ENCODE measurements at regions not wholly inside any gene's neighbourhood (a gene's known extent, or its start where the extent isn't known, plus 50 kb on each side); places are given as distances from the start of the nearest gene placed in this dataset.
A peak's percentile ranks its signal among the peaks of the same experiment; 100 is the strongest.

DNA sequence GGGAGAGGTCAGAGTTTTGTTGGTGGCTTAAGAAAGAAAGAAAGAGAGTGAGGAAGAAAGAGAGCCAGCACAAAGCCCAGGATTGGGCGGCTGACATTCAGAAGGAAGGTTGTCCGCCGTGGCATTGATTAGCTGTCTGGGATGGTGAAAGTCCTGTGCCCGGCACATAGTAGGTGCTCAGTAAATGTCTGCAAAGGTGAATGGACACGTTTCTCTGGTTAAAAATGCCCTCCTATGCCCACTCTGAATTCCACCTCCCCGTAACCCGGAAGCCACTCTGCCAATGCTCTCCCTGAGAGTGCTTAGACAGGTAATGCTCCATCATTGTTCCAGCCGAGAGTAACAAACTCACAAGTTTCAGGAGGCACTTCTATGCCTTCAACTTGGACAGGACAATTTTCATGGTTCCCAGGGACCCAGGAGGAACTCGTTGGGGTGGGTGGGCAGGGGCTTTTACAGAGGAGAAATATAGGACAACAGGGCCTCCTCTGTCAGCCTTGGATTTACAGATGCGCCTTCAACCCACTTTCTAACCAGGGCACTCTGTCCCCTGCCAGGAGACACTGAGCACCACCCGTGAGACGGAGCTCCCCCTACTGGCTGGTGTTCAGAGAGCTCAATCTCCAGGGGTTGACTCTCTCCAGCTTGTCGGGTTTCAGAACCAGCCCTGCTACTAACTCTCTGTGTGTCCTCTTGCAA lies 411.5 kb upstream of the ZMIZ1 start:
- Mint-ChIP-seq H3K4me1 (ENCODE audit: low read depth) (peaks cover 8% of the 10 kb centered on the region), H3K9me3 (ENCODE audit: low read depth) (no peaks in the 10 kb centered on the region), H3K36me3 (ENCODE audit: low read depth) (peaks cover 2% of the 10 kb centered on the region), H3K27ac (ENCODE audit: unreplicated experiment) (no peak overlapping the region), H3K4me3 (ENCODE audit: unreplicated experiment) (no peak overlapping the region), H3K27me3 (ENCODE audit: low read depth) (peaks cover 17% of the 10 kb centered on the region)
- TF ChIP-seq, protein P1, sequence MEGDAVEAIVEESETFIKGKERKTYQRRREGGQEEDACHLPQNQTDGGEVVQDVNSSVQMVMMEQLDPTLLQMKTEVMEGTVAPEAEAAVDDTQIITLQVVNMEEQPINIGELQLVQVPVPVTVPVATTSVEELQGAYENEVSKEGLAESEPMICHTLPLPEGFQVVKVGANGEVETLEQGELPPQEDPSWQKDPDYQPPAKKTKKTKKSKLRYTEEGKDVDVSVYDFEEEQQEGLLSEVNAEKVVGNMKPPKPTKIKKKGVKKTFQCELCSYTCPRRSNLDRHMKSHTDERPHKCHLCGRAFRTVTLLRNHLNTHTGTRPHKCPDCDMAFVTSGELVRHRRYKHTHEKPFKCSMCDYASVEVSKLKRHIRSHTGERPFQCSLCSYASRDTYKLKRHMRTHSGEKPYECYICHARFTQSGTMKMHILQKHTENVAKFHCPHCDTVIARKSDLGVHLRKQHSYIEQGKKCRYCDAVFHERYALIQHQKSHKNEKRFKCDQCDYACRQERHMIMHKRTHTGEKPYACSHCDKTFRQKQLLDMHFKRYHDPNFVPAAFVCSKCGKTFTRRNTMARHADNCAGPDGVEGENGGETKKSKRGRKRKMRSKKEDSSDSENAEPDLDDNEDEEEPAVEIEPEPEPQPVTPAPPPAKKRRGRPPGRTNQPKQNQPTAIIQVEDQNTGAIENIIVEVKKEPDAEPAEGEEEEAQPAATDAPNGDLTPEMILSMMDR (IDR thresholded peaks at IDR 0.05): peak; percentile 81
- no peak for DNase-seq (ENCODE audit: low spot score)

GRCh38 chr10:78657862-78658165 lies 411.0 kb upstream of the ZMIZ1 start:
- H3K4me3 Mint-ChIP-seq (ENCODE audit: unreplicated experiment): no peak overlapping the region
- DNase-seq (ENCODE audit: low spot score): no peak
- no peaks in the 10 kb centered on the region for H3K9me3 Mint-ChIP-seq (ENCODE audit: low read depth)
- H3K27ac Mint-ChIP-seq (ENCODE audit: unreplicated experiment): no peak overlapping the region
- TF ChIP-seq, protein P1 (IDR thresholded peaks at IDR 0.05): no peak
- H3K4me1 Mint-ChIP-seq (ENCODE audit: low read depth): peaks cover 8% of the 10 kb centered on the region
- peaks cover 15% of the 10 kb centered on the region for H3K27me3 Mint-ChIP-seq (ENCODE audit: low read depth)
- peaks cover 2% of the 10 kb centered on the region for H3K36me3 Mint-ChIP-seq (ENCODE audit: low read depth)

GRCh38 chr10:78658645-78659597 lies 409.8 kb upstream of the ZMIZ1 start:
- TF ChIP-seq, protein P1 (IDR thresholded peaks at IDR 0.05): no peak
- H3K4me3 Mint-ChIP-seq (ENCODE audit: unreplicated experiment): no peak overlapping the region
- DNase-seq (ENCODE audit: low spot score): no peak
- H3K9me3 Mint-ChIP-seq (ENCODE audit: low read depth): peaks cover under 1% of the 10 kb centered on the region
- H3K27me3 Mint-ChIP-seq (ENCODE audit: low read depth): peaks cover 10% of the 10 kb centered on the region
- H3K4me1 Mint-ChIP-seq (ENCODE audit: low read depth): peaks cover 7% of the 10 kb centered on the region
- H3K36me3 Mint-ChIP-seq (ENCODE audit: low read depth): peaks cover 2% of the 10 kb centered on the region
- H3K27ac Mint-ChIP-seq (ENCODE audit: unreplicated experiment): no peak overlapping the region

DNA sequence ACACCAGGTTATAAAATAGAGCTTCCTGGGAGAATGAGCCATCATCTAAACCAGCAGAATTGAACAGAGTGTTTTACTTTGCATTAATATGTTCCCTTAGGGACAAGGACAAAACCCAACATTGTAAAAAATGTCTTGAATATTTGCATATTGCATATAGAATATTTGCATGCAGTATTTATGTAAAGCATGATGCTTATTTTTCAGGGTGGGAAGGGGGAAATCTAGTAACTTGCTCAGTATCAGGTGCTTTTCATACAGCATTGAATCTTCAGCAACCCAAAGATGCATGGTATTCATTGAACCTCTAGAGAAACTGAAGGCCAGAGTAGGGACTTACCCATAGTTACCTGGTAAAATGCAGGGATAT lies 409.2 kb upstream of the ZMIZ1 start:
- DNase-seq (ENCODE audit: low spot score): no peak
- peaks cover 5% of the 10 kb centered on the region for H3K27me3 Mint-ChIP-seq (ENCODE audit: low read depth)
- H3K9me3 Mint-ChIP-seq (ENCODE audit: low read depth): peaks cover 3% of the 10 kb centered on the region
- peaks cover 2% of the 10 kb centered on the region for H3K36me3 Mint-ChIP-seq (ENCODE audit: low read depth)
- TF ChIP-seq, protein P1 (IDR thresholded peaks at IDR 0.05): no peak
- H3K27ac Mint-ChIP-seq (ENCODE audit: unreplicated experiment): no peak overlapping the region
- H3K4me3 Mint-ChIP-seq (ENCODE audit: unreplicated experiment): no peak overlapping the region
- peaks cover under 1% of the 10 kb centered on the region for H3K4me1 Mint-ChIP-seq (ENCODE audit: low read depth)

DNA sequence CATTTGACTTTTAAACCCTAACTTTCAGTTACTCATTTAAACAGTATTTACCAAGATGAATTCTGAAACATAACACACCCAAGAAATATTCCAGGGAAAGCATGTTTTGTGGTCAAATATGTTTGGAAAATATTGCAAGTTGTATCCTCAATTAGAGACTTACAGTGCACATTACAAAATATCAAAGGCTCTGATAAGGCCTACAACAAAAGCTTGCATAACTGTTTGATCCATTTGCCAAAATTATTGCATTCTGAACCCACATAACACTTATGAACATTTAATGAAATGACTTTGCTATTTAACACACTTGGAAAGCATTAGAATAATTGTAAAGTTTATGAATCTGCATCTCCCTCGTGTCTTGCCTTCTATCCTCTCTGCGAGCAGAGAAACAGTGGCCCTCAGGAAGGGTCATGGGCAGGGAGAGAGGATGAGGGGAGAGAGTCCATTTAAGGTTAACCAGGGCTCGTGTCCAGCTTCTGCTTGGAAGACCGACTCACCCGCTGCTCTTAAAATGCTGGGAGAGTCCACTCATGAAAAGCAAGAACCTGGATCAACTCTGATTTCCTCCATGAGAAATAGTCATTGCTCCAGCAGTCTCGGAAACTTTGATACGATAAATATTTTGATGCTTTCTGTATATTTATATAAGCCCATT lies 408.2 kb upstream of the ZMIZ1 start:
- DNase-seq (ENCODE audit: low spot score): no peak
- no peak overlapping the region for H3K27ac Mint-ChIP-seq (ENCODE audit: unreplicated experiment)
- H3K9me3 Mint-ChIP-seq (ENCODE audit: low read depth): peaks cover 5% of the 10 kb centered on the region
- peaks cover 2% of the 10 kb centered on the region for H3K36me3 Mint-ChIP-seq (ENCODE audit: low read depth)
- no peak overlapping the region for H3K4me3 Mint-ChIP-seq (ENCODE audit: unreplicated experiment)
- TF ChIP-seq, protein P1 (IDR thresholded peaks at IDR 0.05): no peak
- H3K4me1 Mint-ChIP-seq (ENCODE audit: low read depth): no peaks in the 10 kb centered on the region
- peaks cover 3% of the 10 kb centered on the region for H3K27me3 Mint-ChIP-seq (ENCODE audit: low read depth)
